ENCODE measurements at regions not wholly inside any gene's neighbourhood (a gene's known extent, or its start where the extent isn't known, plus 50 kb on each side); places are given as distances from the start of the nearest gene placed in this dataset.

DNA sequence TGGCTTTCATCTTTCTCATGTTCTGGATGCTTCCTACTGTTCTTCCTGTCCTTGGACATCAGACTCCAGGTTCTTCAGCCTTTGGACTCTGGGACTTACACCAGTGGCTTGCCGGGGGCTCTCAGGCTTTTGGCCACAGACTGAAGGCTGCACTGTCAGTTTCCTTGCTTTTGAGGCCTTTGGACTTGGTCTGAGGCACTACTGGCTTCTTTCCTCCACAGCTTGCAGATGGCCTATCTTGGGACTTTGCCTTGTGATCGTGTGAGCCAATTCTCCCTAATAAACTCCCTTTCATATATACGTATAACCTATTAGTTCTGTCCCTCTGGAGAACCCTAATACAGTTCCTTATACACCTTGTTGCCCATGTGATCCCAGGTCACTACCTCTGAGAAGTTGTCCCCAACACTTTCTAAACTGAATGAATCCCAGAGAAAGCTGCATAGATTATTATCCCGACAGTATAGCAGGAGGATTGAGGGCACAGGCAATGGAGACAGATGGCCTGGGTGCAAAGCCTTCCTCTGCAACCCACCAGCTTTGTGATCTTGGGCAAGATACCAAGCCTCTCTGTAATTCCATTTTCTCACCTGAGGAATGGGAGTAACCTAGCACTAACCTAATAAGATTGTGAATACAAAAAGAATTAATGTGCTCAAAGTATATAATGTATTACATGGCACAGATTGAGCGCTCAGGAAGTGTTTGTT is 449.6 kb upstream of the BRINP1 start:
- DNase-seq: no peak

DNA sequence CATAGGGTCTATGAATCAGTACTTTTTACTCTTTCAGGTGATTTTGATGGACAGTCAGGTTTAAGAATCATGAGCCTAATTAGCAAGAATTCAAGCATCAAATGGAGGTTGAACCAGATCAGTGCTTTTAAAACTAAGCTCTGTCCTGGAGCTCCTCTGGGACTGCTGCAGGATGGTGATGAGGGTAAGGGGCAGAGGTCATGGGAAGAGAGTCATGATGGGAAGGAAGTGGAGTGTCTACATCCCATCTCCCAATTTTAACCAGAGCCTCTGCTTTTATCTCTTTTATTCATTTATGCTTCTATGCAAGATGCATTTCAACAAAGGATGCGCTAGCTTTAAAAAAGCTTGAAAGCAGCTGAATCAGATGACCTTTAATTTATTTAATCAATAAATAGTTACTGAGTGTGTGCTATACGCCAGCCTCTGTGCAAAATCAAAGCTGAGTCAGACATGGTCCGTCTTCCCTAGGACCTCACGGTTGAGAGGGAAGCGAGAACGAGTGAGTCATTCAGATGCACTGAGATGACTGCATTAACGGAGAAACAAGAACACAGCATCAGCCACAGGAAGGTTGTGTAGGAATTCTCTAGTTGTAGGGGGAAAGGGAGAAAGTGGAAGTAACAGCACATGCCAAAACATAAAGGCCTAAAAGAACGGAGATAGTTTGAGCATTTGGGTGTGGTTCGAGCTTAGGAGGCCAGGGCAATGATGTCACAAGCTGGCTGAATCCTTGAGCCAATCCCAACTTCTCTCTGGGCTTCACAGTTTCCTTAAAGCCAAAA is 441.6 kb upstream of the BRINP1 start:
- DNase-seq: no peak

- no peak for DNase-seq
Measured at GRCh38 chr9:119803679-119804078, 434.4 kb upstream of the BRINP1 start.

DNA sequence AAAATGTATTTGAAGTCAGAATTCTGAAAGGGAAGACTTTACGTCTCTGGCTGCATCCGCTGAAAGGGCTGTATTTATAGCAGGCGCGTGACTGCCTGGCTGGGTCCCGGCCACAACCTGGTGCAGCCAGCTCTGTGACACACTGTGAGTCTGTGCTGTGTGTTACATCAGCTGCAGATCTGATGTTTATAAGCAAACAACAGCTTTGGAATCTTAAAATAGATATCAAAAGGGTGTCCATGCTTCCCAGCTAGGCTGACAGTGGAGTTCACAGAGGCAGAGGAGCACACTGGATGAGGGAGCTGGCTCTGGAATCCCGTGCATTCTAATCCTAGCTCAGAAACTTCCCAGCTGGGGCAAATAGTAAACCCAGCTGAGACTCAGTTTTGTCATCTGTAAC is 433.4 kb upstream of the BRINP1 start:
- DNase-seq: peak in 1 of 3 experiments; percentile 12

DNA sequence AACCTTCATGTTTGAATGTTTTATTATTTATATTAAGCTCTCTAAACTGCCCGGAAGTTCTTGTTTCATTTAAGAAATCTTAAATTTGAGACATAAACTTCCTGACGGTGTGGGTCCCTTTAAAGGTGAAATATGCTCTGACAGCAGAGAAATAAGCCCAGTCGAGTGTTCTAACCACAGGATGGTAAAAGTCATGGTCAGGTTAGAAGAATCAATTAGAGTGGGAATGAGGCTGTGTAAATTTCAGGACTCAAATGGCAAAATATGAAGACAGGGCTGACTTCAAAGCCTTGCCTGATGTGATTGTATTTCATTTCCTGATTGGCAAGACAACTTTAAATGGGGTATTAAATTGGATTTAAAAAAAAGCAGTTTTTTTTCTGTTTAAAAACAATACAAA is 432.9 kb upstream of the BRINP1 start:
- DNase-seq: peak in 1 of 3 experiments; percentile 2

- DNase-seq: no peak
Measured at GRCh38 chr9:119801311-119801710, 432.1 kb upstream of the BRINP1 start.

DNA sequence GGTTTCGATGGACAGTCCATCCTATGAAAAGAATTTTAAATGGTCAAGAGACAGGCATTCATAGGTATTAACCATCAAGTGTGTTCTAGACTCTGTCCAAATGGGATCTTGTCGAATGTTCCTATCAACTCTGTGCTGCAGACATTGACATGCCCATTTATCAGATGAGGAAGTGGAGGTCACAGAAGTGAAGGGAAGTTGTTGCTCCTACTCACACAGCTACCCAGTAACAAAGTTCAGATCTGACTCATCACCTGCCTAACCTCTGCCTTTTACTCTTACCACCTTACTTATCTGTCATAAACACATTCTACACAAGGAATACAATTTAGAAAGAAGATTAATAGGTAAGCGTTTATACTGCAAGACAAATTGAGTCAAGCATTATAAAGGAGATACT is 426.2 kb upstream of the BRINP1 start:
- DNase-seq: no peak

DNA sequence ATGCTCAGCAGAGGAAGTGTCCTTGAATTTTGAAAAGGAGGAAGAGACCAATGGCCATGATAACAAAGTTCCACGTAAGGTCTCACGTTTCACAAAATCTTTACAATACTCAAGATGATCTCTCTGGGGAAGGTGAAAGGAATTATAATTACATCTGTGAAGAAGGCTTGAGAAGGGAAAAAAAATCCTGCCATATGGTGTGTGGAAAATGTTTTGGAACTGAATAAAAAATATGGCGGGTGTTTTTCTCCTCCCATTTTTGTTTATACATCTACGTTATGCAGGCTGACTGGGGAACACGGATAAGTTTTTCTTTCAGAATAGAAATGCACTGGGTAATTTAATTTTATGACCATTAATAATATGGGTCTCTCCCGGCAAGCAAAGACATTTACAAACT is 425.6 kb upstream of the BRINP1 start:
- DNase-seq: peak in 1 of 3 experiments; percentile 4

GRCh38 chr9:119793218-119793617 is 424.0 kb upstream of the BRINP1 start:
- DNase-seq: no peak

GRCh38 chr9:119792242-119792641 is 423.0 kb upstream of the BRINP1 start:
- no peak for DNase-seq

- no peak for DNase-seq
Measured at GRCh38 chr9:119789987-119790386, 420.8 kb upstream of the BRINP1 start.

GRCh38 chr9:119788921-119789320 is 419.7 kb upstream of the BRINP1 start:
- no peak for DNase-seq

GRCh38 chr9:119781886-119782285 is 412.7 kb upstream of the BRINP1 start:
- no peak for DNase-seq

- peak in 2 of 3 experiments; percentile 3 to 15 for DNase-seq
Measured at GRCh38 chr9:119775410-119775809, 406.2 kb upstream of the BRINP1 start.

GRCh38 chr9:119773823-119774222 is 404.6 kb upstream of the BRINP1 start:
- DNase-seq: no peak

DNA sequence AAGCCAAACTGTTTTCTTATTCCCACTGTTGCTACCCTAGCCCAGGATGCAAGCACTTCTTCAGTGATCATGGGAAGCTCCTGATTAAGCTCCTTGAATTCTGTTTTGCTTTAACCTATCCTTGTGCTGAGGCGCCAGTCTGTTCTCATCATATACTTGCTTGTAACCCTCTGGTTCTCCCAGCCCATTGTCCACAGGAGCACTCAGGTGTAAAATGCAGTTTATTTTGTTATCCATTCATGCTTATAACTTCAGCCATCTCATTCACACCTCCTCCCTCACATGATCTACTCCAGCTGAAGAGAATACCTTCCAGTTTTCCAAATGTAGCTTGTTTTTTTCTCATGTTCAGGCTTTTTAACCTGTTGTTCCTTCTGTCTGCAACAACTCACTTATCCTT is 402.1 kb upstream of the BRINP1 start:
- DNase-seq: peak in 1 of 3 experiments; percentile 20

DNA sequence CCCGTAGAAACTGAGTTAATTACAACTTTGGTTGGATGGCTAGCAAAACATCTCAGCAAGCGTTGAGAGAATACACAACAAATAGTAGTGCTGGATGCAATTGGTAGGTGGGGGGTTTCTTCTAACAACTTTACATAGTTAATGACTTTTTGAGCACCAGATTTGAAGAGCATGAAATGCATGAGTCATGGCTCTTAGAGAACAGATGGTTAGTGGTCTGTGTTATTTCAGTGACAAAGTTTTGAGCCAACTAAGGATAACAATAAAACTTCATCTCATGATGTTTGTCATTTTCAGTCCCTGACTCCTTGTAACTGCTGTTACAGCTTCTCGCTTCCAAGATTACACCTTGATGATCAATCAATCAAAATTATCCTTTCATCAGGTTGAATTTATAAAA is 399.0 kb upstream of the BRINP1 start:
- peak in 1 of 3 experiments; percentile 43 for DNase-seq

DNA sequence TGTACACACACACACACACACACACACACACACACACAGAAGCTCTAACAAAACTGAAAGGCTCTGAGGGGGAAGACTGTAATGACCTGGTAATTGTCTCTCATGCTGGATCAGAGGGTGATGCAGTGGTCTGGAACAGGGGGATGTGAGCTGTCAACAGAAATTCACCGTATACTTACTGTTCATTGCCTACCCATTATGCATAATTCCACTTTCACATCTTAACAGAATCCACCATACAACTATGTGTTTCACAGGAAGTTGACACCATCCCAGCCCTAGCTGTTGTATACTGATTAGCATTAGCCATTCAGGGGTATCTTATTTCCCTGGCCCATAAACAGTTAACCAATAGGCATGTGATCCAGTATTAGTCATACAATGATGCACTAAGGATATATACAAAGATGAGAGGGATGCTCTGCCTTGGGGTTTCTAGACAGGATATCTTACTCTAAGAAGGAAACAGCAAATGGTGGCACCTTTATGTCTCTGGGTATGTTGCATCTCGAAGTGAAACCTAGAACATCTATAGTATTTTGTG is 396.5 kb upstream of the BRINP1 start:
- no peak for DNase-seq

DNA sequence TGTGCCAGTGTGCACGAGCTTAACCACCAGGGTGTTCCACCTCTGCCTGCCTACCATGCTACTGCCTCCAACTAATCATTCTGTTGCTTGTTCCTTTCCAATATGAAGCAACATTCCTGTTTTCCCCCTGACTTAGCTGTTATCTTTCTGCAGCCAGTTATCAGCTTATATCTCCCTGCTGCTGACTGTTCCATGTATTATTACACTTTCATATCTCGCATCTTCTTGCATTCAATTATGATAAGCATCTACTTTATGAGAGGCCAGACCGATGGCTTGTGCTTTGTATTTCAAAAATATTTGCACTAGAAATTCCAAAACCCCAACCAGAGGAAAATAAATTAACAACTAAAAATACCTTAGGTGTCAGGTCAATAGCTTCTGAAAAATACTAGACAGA is 394.0 kb upstream of the BRINP1 start:
- no peak for DNase-seq

DNA sequence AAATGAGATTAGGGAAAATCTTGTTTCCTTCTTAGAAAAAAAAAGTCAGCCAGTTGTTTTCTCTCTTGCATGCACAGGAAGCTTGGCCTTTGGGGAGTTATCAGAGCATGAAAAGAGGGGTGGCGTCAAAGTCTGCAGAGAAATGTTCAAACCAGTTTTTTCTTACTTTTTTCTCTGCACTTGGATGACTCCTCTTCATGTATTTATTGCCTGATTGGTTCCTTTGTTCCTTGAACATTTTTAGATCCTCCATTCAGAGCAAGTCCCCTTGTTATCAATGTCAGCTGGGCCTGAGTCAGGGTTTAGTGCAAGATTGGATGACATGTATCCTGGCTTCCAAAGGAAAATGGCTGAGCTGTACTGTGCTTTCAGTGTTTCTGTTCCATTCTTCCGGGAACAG is 392.6 kb upstream of the BRINP1 start:
- no peak for DNase-seq

GRCh38 chr9:119758990-119759389 is 389.8 kb upstream of the BRINP1 start:
- no peak for DNase-seq

GRCh38 chr9:119758241-119758640 is 389.0 kb upstream of the BRINP1 start:
- peak in 1 of 3 experiments; percentile 29 for DNase-seq

GRCh38 chr9:119739476-119739875 is 370.2 kb upstream of the BRINP1 start:
- no peak for DNase-seq
